Endodermal cell (in vitro differentiated cells): ENCODE measurements at regions not wholly inside any gene's neighbourhood (a gene's known extent, or its start where the extent isn't known, plus 50 kb on each side); places are given as distances from the start of the nearest gene placed in this dataset.

Source experiments
- DNase-seq: peaks from one replicate; pipeline ENCODE4 v3.0.0-alpha.2; 2017
- H3K27ac ChIP-seq: 2 replicates; pipeline ENCODE4 v1.5.1; 2013; ENCODE audit warnings: mild to moderate bottlenecking, low read depth, low read length, moderate library complexity
- H3K27me3 ChIP-seq: 2 replicates; pipeline ENCODE4 v1.6.1; 2013; ENCODE audit warnings: mild to moderate bottlenecking, low read length, moderate library complexity; ENCODE audit not compliant: insufficient read depth, control insufficient read depth, poor library complexity, severe bottlenecking
- H3K36me3 ChIP-seq: 2 replicates; pipeline ENCODE4 v1.7.0; 2013; ENCODE audit warnings: mild to moderate bottlenecking, low read length, moderate library complexity; ENCODE audit not compliant: control insufficient read depth, insufficient read depth
- H3K4me1 ChIP-seq: one replicate; pipeline ENCODE4 v1.7.0; 2013; ENCODE audit warnings: low read length; ENCODE audit not compliant: control insufficient read depth, insufficient read depth
- H3K4me3 ChIP-seq: 2 replicates; pipeline ENCODE4 v1.5.1; 2013; ENCODE audit warnings: mild to moderate bottlenecking, low read length, moderate library complexity
- H3K9ac ChIP-seq: 2 replicates; pipeline ENCODE4 v1.6.1; 2013; ENCODE audit warnings: mild to moderate bottlenecking, low read length, moderate library complexity; ENCODE audit not compliant: poor library complexity, severe bottlenecking; ENCODE audit errors: extremely low read depth
- H3K9me3 ChIP-seq: 2 replicates; pipeline ENCODE4 v1.6.1; 2013; ENCODE audit warnings: mild to moderate bottlenecking, low read length, moderate library complexity; ENCODE audit not compliant: control insufficient read depth
- H3K27ac Mint-ChIP-seq: 2 replicates; pipeline ENCODE4 v1.8.0; 2020; ENCODE audit warnings: mixed read lengths
- H3K27me3 Mint-ChIP-seq: 2 replicates; pipeline ENCODE4 v1.8.0; 2021; ENCODE audit warnings: mild to moderate bottlenecking, mixed read lengths; ENCODE audit not compliant: insufficient read depth
- H3K36me3 Mint-ChIP-seq: 2 replicates; pipeline ENCODE4 v1.8.0; 2020; ENCODE audit warnings: low read depth, mixed read lengths
- H3K4me1 Mint-ChIP-seq: 2 replicates; pipeline ENCODE4 v1.8.0; 2020; ENCODE audit warnings: mixed read lengths
- H3K4me3 Mint-ChIP-seq: 2 replicates; pipeline ENCODE4 v1.8.0; 2020; ENCODE audit warnings: mild to moderate bottlenecking, moderate library complexity, mixed read lengths
- H3K9me3 Mint-ChIP-seq: 2 replicates; pipeline ENCODE4 v1.8.0; 2020; ENCODE audit warnings: mild to moderate bottlenecking, mixed read lengths
- WGBS, 2 experiments: methylation state at CpG; one replicate each; pipeline versions ENCODE4 v1.1.5 to v1.1.7; 2013; ENCODE audit warnings: missing lambda C conversion rate in 2 of 2, mixed read lengths in 1 of 2; ENCODE audit not compliant: insufficient coverage in 1 of 2, insufficient read length in 1 of 2; 5-methylcytosine and 5-hydroxymethylcytosine counted together
- TF ChIP-seq, protein P1 (sequence below): fragments of 200-600 bp; sonication (generic); conservative IDR thresholded peaks from 2 replicates; pipeline ENCODE4 v1.5.0; 2021; ENCODE audit warnings: antibody characterized with exemption, mild to moderate bottlenecking

DNA sequence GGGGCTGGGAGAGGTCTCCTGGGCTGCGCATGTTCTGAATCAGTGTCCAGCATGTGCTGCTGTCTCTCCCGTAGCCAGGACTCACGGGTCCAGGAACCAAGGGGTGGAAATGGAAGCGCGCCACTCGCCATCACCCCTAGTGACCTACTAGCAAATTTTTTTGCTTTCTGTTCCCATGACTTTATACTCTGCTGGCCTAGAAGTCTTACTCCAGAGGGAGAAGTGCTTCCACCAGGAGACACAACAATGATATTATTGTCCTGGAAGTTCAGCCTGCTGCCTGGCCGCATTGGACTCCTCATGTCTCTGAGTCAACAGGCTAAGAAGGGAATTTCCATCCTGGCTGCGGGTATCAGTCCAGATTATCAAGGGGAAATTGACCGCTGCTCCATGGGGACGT is 729.7 kb downstream of the BRD1 start:
- Mint-ChIP-seq H3K4me1 (no peaks in the 10 kb centered on the region), H3K9me3 (peaks cover 2% of the 10 kb centered on the region), H3K27me3 (no peaks in the 10 kb centered on the region), H3K36me3 (no peaks in the 10 kb centered on the region), H3K27ac (no peak overlapping the region), H3K4me3 (no peak overlapping the region)
- H3K36me3 ChIP-seq: no peaks in the 10 kb centered on the region
- TF ChIP-seq, protein P1, sequence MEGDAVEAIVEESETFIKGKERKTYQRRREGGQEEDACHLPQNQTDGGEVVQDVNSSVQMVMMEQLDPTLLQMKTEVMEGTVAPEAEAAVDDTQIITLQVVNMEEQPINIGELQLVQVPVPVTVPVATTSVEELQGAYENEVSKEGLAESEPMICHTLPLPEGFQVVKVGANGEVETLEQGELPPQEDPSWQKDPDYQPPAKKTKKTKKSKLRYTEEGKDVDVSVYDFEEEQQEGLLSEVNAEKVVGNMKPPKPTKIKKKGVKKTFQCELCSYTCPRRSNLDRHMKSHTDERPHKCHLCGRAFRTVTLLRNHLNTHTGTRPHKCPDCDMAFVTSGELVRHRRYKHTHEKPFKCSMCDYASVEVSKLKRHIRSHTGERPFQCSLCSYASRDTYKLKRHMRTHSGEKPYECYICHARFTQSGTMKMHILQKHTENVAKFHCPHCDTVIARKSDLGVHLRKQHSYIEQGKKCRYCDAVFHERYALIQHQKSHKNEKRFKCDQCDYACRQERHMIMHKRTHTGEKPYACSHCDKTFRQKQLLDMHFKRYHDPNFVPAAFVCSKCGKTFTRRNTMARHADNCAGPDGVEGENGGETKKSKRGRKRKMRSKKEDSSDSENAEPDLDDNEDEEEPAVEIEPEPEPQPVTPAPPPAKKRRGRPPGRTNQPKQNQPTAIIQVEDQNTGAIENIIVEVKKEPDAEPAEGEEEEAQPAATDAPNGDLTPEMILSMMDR: no peak
- DNase-seq: no peak
- H3K27ac ChIP-seq: no peak overlapping the region
- WGBS, 2 experiments: 96 to 100% methylated on average over 4 to 10 of the region's 10 CpGs
- H3K27me3 ChIP-seq: no peaks in the 10 kb centered on the region
- H3K9me3 ChIP-seq: no peaks in the 10 kb centered on the region
- no peak overlapping the region for H3K9ac ChIP-seq
- H3K4me1 ChIP-seq: peaks cover 6% of the 10 kb centered on the region
- no peak overlapping the region for H3K4me3 ChIP-seq

DNA sequence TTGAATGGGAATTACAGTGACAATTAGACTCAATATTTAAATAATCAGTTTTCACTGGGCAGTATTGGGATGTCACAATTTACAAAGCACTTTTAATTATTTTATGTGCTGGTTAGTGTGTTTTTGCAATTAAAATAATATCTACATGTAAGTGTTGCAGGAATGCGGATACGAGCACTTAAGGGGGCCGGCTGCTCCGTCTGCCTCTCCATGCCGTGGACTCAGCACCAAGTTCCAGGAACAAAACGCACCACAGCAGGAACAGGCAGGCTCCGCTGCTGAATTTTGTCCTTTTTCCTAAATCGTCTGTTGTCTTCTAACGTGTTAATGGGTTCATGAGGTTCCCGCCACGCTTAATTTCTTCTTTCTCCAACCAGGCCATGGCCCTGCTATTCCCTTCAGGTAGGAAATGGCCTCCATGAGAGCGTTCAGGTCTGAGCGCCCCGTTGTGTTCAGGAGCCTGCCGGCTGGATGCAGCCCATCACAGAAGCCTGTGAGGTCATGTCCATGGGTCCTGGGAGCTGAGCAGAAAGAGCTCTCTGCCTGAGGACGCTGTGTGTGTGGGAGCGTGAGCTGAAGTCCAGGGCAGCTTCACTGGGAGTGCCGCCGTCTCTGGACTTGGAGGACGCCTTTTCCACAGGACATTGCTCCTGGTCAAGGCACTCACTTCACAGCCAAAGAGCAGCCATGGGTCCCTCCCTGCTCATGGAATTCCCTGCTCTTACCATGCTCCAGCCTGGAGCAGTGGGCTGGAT is 730.3 kb downstream of the BRD1 start:
- no peak for DNase-seq
- Histone ChIP-seq H3K4me1 (peaks cover 6% of the 10 kb centered on the region), H3K27me3 (no peaks in the 10 kb centered on the region), H3K27ac (no peak overlapping the region), H3K4me3 (no peak overlapping the region), H3K9ac (no peak overlapping the region), H3K9me3 (no peaks in the 10 kb centered on the region), H3K36me3 (no peaks in the 10 kb centered on the region)
- Mint-ChIP-seq H3K27ac (no peak overlapping the region), H3K9me3 (peaks cover 8% of the 10 kb centered on the region), H3K27me3 (no peaks in the 10 kb centered on the region), H3K4me3 (no peak overlapping the region), H3K4me1 (no peaks in the 10 kb centered on the region), H3K36me3 (no peaks in the 10 kb centered on the region)
- TF ChIP-seq, protein P1: no peak
- 93 to 96% methylated on average over 12 to 20 of the region's 20 CpGs for WGBS, 2 experiments

DNA sequence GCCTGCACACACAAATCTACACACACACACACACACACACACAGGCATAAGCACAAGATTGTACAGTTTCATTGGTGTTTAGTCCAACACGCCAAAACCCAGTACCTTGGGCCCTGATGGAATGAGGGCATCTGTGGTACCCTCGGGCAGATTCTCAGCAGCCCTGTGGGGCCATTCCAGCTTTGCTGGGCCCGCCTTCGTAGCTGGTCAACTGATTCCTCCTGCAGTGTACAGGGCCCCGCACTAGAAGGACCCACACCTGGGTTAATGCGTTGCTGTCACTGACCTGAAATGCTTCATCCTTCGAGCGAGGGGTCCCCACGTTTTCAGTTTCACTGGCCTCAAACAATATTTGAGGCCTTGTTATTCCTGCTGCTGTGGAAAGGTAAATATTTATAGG is 731.2 kb downstream of the BRD1 start:
- Mint-ChIP-seq H3K27me3 (no peaks in the 10 kb centered on the region), H3K4me1 (no peaks in the 10 kb centered on the region), H3K9me3 (peaks cover 9% of the 10 kb centered on the region), H3K36me3 (no peaks in the 10 kb centered on the region), H3K4me3 (no peak overlapping the region), H3K27ac (no peak overlapping the region)
- 97 to 98% methylated on average over 9 of the region's 9 CpGs for WGBS, 2 experiments
- Histone ChIP-seq H3K27me3 (no peaks in the 10 kb centered on the region), H3K9ac (no peak overlapping the region), H3K36me3 (no peaks in the 10 kb centered on the region), H3K4me3 (no peak overlapping the region), H3K9me3 (no peaks in the 10 kb centered on the region), H3K27ac (no peak overlapping the region), H3K4me1 (peaks cover 6% of the 10 kb centered on the region)
- no peak for DNase-seq
- TF ChIP-seq, protein P1: no peak
